ENCODE measurements at regions not wholly inside any gene's neighbourhood (a gene's known extent, or its start where the extent isn't known, plus 50 kb on each side); places are given as distances from the start of the nearest gene placed in this dataset.

DNA sequence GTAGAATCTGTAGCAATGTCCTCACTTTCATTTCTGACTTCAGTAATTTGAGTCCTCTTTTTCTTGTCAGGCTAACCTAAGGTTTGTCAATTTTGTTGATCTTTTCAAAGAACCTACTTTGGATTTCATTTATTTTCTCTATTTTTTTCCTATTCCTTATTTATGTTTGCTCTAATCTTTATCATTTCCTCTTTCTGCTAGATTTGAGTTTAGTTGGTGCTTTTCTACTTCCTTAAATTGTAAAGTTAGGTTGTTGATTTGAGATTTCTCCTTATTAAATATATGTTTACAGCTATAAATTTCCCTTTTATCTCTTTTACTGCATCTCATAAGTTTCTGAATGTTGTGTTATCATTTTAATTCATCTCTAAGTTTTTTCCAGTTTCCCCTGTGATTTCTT is 75.1 kb upstream of the FAM120A start:
- TF ChIP-seq CTCF (conservative IDR thresholded peaks at IDR 0.05 in 1 of 2, IDR thresholded peaks at IDR 0.05 in 1 of 2; ENCODE audit: extremely low read depth in 1 of 2, insufficient read depth in 1 of 2, low read depth in 1 of 2, low read length in 2 of 2) (no peak), EZH2 (IDR thresholded peaks at IDR 0.05; ENCODE audit: borderline replicate concordance, low read length) (no peak)
